ENCODE measurements at regions not wholly inside any gene's neighbourhood (a gene's known extent, or its start where the extent isn't known, plus 50 kb on each side); places are given as distances from the start of the nearest gene placed in this dataset.

GRCh38 chr4:181646864-181647263, 596.3 kb upstream of the TENM3 start:
- TF ChIP-seq CTCF (IDR thresholded peaks at IDR 0.05) (no peak), POLR2A (IDR thresholded peaks at IDR 0.05) (no peak)
